ENCODE measurements at regions not wholly inside any gene's neighbourhood (a gene's known extent, or its start where the extent isn't known, plus 50 kb on each side); places are given as distances from the start of the nearest gene placed in this dataset.

DNA sequence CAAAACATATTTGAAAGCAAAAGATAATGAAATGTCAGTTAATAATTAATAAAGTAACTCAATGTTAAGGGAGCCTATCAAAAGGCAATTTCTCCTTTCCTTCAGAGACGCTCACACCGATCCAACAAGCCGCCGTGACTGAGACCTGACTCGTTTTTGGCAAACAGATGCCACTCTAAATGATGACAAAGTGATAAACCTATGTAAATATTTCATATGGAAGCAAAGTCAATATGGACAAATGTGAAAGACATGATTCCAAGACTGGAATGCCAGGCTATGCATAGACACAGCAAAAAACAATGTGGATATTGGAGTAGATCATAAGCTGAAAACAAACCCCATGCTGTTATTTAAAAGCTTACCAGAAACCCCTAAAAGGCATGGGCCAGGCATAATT is 137.2 kb upstream of the SUCLG2 start:
- Histone ChIP-seq H3K9me3 (ENCODE audit: control insufficient read depth, low read length) (peaks cover 21% of the 10 kb centered on the region), H3K36me3 (ENCODE audit: control insufficient read depth, insufficient read depth, low read length) (no peaks in the 10 kb centered on the region), H3K4me3 (ENCODE audit: low read length) (no peak overlapping the region), H3K27ac (ENCODE audit: low read depth, low read length) (no peak overlapping the region), H3K9ac (ENCODE audit: extremely low read depth, low read length, poor library complexity, severe bottlenecking) (no peak overlapping the region), H3K27me3 (ENCODE audit: control insufficient read depth, insufficient read depth, low read length, poor library complexity, severe bottlenecking) (peaks cover 33% of the 10 kb centered on the region), H3K4me1 (ENCODE audit: control insufficient read depth, insufficient read depth, low read length) (no peaks in the 10 kb centered on the region)
- Mint-ChIP-seq H3K27ac (no peak overlapping the region), H3K36me3 (ENCODE audit: low read depth) (no peaks in the 10 kb centered on the region), H3K4me3 (no peak overlapping the region), H3K4me1 (peaks cover 3% of the 10 kb centered on the region), H3K27me3 (ENCODE audit: insufficient read depth) (peaks cover 39% of the 10 kb centered on the region), H3K9me3 (peaks cover 3% of the 10 kb centered on the region)
- no peak for DNase-seq
- TF ChIP-seq, protein P1, sequence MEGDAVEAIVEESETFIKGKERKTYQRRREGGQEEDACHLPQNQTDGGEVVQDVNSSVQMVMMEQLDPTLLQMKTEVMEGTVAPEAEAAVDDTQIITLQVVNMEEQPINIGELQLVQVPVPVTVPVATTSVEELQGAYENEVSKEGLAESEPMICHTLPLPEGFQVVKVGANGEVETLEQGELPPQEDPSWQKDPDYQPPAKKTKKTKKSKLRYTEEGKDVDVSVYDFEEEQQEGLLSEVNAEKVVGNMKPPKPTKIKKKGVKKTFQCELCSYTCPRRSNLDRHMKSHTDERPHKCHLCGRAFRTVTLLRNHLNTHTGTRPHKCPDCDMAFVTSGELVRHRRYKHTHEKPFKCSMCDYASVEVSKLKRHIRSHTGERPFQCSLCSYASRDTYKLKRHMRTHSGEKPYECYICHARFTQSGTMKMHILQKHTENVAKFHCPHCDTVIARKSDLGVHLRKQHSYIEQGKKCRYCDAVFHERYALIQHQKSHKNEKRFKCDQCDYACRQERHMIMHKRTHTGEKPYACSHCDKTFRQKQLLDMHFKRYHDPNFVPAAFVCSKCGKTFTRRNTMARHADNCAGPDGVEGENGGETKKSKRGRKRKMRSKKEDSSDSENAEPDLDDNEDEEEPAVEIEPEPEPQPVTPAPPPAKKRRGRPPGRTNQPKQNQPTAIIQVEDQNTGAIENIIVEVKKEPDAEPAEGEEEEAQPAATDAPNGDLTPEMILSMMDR (conservative IDR thresholded peaks at IDR 0.05), result no peak
- 94% methylated on average over 5 of the region's 5 CpGs; no CpG with 5 or more reads in 1 of the 2 experiments for WGBS, 2 experiments (ENCODE audit: insufficient coverage in 1 of 2, insufficient read length in 1 of 2)

DNA sequence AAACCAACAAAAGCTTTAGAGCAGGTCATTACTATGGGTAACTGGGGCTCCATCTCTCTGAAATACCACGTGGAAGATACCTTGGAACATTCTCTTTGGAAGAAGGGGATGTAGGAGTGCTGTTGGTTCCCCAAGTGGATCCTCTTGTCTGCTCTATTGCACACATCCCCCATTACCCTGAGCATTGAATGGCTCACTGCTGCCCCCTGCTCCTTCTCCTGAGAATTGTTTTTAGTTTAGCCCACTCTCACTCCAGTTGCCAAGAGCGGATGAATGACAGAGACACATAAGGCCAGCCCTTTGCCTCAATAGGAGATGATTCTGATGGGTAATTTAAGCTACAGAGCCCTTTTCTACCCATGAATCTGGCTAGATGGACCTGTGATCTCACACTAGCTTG is 135.6 kb upstream of the SUCLG2 start:
- peak; percentile 90 for DNase-seq
- TF ChIP-seq, protein P1 (conservative IDR thresholded peaks at IDR 0.05), result peak; percentile 82
- Histone ChIP-seq H3K9me3 (ENCODE audit: control insufficient read depth, low read length) (peaks cover 35% of the 10 kb centered on the region), H3K9ac (ENCODE audit: extremely low read depth, low read length, poor library complexity, severe bottlenecking) (no peak overlapping the region), H3K4me1 (ENCODE audit: control insufficient read depth, insufficient read depth, low read length) (no peaks in the 10 kb centered on the region), H3K36me3 (ENCODE audit: control insufficient read depth, insufficient read depth, low read length) (no peaks in the 10 kb centered on the region), H3K4me3 (ENCODE audit: low read length) (peak overlapping the region; percentile 61), H3K27me3 (ENCODE audit: control insufficient read depth, insufficient read depth, low read length, poor library complexity, severe bottlenecking) (peaks cover 46% of the 10 kb centered on the region), H3K27ac (ENCODE audit: low read depth, low read length) (no peak overlapping the region)
- peaks cover 53% of the 10 kb centered on the region for H3K27me3 Mint-ChIP-seq (ENCODE audit: insufficient read depth)
- no peak overlapping the region for H3K27ac Mint-ChIP-seq
- H3K4me1 Mint-ChIP-seq, result peaks cover 3% of the 10 kb centered on the region
- H3K4me3 Mint-ChIP-seq, result no peak overlapping the region
- no peaks in the 10 kb centered on the region for H3K36me3 Mint-ChIP-seq (ENCODE audit: low read depth)
- peaks cover 16% of the 10 kb centered on the region for H3K9me3 Mint-ChIP-seq
- 14 to 69% methylated on average over 1 to 2 of the region's 2 CpGs for WGBS, 2 experiments (ENCODE audit: insufficient coverage in 1 of 2, insufficient read length in 1 of 2)

DNA sequence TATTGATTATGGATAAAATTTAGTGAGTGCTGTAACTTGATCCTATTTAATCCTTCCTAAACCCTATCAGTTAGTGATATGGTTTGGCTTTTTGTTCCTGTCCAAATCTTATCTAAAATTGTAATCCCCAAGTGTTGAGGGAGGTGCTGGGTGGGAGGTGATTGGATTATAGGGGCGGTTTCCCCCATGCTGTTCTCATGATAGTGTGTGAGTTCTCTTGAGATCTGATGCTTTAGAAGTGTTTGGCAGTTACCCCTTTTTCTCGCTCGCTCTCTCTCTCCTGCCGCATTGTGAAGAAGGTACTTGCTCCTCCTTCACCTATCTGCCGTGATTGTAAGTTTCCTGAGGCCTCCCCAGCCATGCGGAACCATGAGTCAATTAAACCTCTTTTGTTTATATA is 134.0 kb upstream of the SUCLG2 start:
- WGBS, 2 experiments (ENCODE audit: insufficient coverage in 1 of 2, insufficient read length in 1 of 2), result 78 to 81% methylated on average over 4 to 6 of the region's 6 CpGs
- Mint-ChIP-seq H3K36me3 (ENCODE audit: low read depth) (no peaks in the 10 kb centered on the region), H3K27ac (no peak overlapping the region)

More for the DNA sequence above, 134.0 kb upstream of the SUCLG2 start:
- peaks cover 3% of the 10 kb centered on the region for H3K4me1 Mint-ChIP-seq
- H3K4me3 ChIP-seq (ENCODE audit: low read length), result no peak overlapping the region
- DNase-seq, result peak; percentile 59
- peaks cover 21% of the 10 kb centered on the region for H3K9me3 Mint-ChIP-seq
- no peak overlapping the region for H3K27ac ChIP-seq (ENCODE audit: low read depth, low read length)
- H3K4me3 Mint-ChIP-seq, result no peak overlapping the region
- H3K27me3 ChIP-seq (ENCODE audit: control insufficient read depth, insufficient read depth, low read length, poor library complexity, severe bottlenecking), result peaks cover 46% of the 10 kb centered on the region
- H3K4me1 ChIP-seq (ENCODE audit: control insufficient read depth, insufficient read depth, low read length), result no peaks in the 10 kb centered on the region
- peaks cover 43% of the 10 kb centered on the region for H3K9me3 ChIP-seq (ENCODE audit: control insufficient read depth, low read length)
- peaks cover 56% of the 10 kb centered on the region for H3K27me3 Mint-ChIP-seq (ENCODE audit: insufficient read depth)
- TF ChIP-seq, protein P1 (conservative IDR thresholded peaks at IDR 0.05), result no peak
- no peaks in the 10 kb centered on the region for H3K36me3 ChIP-seq (ENCODE audit: control insufficient read depth, insufficient read depth, low read length)
- H3K9ac ChIP-seq (ENCODE audit: extremely low read depth, low read length, poor library complexity, severe bottlenecking), result no peak overlapping the region

Measured in endodermal cell (in vitro differentiated cells).